T1000 (cell line): ENCODE measurements at regions not wholly inside any gene's neighbourhood (a gene's known extent, or its start where the extent isn't known, plus 50 kb on each side); places are given as distances from the start of the nearest gene placed in this dataset.

Source experiments
- DNase-seq: peaks from one replicate; lab custom pipeline; 2025; ENCODE audit warnings: mixed read lengths; lab: John Stamatoyannopoulos, UW

DNA sequence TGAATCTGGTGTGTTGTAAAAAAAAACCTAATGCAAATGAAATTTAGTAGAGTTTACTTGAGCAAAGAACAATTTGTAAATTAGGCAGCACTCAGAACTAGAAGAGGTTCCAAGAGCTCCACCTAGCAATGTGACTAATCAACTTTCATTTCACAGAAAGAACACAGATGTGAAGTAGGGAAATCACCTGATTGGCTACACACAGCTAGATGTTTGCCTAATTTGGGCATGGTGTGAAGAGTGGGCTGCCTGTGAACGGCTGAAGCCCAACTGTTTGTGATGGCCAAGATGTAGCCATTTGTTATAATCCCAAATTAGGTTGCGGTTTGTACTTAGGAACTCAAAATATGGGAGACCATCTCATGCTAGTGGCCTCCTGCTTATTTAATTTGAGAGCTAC lies 724.4 kb upstream of the SLITRK5 start:
- DNase-seq, result no peak

- no peak for DNase-seq
Measured at GRCh38 chr13:86954341-86954740, 716.8 kb upstream of the SLITRK5 start.

- DNase-seq, result no peak
Measured at GRCh38 chr13:86960876-86961275, 710.3 kb upstream of the SLITRK5 start.

- DNase-seq, result no peak
Measured at GRCh38 chr13:86974251-86974994, 696.7 kb upstream of the SLITRK5 start.

GRCh38 chr13:86974995-86975328 lies 696.2 kb upstream of the SLITRK5 start:
- DNase-seq, result no peak

GRCh38 chr13:86976521-86977324 lies 694.4 kb upstream of the SLITRK5 start:
- no peak for DNase-seq

GRCh38 chr13:86986448-86986847 lies 684.7 kb upstream of the SLITRK5 start:
- DNase-seq, result no peak

- DNase-seq, result no peak
Measured at GRCh38 chr13:86992251-86992650, 678.9 kb upstream of the SLITRK5 start.

DNA sequence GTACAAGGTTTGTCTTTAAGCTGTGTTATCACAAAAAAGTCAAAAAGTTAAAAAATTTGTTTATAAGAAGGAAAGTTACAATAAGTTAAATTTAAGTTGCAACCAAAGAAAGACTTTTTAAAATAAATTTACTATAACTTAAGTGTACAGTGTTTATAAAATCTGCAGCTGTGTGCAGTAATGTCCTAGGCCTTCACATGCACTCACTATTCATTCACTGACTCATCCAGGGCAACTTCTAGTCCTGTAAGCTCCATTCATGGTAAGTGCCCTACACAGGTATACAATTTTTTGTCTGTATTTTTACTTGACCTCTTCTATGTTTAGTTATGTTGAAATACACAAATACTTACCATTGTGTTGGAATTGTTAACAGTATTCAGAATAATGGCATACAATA lies 667.9 kb upstream of the SLITRK5 start:
- DNase-seq, result no peak

GRCh38 chr13:87005511-87005910 lies 665.7 kb upstream of the SLITRK5 start:
- DNase-seq, result no peak

DNA sequence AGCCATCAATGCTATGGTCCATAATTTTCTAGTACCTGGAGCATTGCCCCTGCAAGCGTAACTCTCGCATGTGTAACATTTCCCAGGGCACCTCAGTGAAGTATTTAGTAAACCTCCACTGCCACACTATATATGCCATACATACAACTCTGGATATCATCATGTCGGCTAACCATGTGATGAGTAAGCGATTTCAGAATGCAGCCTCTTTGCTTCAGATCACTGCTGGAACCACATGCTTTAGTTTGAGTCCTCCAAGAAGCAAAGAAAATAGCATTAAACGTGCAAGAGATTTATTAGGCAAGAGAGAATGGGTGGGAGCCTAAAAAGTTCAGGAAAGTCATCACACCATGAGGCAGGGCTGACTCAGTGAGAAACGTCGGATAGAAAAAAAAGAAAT lies 635.6 kb upstream of the SLITRK5 start:
- no peak for DNase-seq

DNA sequence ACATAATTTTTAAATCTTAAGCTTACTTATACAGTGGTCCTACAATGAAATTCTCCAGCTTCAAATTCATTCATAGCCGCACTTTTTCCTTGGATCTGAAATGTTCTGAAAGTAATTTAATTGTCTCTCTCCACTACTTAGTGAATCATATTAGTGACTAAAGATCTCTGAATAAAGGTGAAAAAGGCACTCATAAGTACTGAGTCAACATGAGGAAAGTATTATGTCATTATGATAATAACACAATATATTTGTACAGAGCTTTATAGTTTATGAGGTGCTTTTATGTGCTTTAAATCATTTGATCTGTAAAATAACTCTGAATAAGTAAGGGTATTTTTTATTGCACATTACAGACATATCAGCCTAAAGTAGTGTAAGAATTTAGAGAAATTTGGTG lies 628.2 kb upstream of the SLITRK5 start:
- DNase-seq, result no peak

GRCh38 chr13:87052731-87053130 lies 618.4 kb upstream of the SLITRK5 start:
- DNase-seq, result no peak

GRCh38 chr13:87057807-87058520 lies 613.2 kb upstream of the SLITRK5 start:
- no peak for DNase-seq

- no peak for DNase-seq
Measured at GRCh38 chr13:87058786-87059329, 612.3 kb upstream of the SLITRK5 start.

DNA sequence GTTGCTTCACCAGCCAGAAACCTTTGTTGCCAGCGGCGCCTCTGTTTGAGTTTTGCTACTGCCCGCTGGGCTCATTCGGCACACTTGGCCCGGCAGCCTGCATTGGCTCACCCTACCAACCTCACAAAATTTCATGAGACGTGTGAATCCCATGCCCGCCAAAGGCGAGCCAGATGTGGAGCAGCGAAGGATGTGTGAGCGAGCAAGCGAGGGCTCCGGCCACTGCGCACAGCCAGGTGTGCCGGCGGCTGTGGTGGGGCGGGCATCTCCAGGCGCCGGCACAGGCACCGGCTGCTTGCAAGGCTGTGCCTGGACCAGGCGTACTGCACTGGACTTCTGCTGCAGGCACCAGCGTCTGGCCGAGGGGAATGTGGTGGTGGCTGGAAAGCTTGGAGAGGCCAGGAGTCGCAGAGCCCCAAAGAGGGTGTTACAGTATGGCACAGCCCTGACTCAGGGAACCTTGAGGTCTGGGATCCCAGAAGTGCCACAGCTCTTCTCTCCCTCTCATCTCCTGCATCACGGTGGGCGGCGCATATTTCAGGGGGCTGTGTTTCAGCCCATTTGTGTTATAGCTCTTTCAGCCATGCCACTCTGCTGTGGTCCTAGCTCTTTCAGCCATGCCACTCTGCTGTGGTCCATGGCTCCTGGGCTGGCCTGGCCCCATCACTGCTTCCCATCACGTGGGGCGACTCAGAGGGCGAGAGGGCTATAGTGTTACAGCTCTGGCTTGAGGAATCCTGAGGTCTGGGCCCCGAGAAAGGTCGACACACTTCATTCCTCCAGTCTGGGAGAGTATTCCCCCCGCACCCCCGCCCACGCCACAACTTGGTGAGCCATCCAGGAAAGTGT lies 592.0 kb upstream of the SLITRK5 start:
- no peak for DNase-seq

GRCh38 chr13:87080100-87080779 lies 590.9 kb upstream of the SLITRK5 start:
- DNase-seq, result no peak

DNA sequence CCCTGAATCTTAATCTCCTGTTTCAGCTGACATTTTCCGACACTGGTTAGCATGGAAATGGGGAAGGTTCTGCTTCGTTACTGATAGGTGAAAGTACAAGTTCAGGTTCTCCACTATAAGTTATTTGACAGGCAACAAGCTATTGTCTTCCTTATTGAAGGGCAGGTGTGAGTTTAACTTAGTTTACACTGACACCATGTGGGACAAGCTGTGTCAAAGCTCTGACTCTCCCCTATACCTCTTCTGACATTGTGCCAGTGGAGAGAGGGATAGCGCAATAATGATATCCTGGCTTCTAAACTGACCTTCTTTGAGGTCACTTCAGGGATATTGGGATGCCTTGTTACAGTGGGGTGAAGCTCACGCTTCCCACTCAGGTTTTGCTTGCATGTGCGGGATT lies 587.0 kb upstream of the SLITRK5 start:
- no peak for DNase-seq

DNA sequence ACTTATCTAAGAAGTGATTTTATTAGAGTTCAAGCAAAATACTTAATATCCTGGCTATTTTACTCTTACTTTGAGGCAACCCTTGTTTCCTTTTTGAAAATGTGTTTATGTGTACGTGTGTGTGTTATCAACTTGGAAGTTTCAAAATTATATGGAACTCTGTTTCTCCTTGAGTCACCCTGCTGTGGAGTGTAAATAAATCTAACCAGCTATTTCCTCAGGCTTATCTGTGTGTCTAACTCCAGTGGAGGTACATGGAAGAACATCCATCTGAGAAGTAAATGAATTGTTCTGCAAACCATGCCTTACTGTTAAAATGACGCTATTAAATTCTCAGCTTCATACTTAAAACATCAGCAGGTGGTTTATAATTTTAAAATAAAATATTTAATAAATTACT lies 583.4 kb upstream of the SLITRK5 start:
- DNase-seq, result no peak

- no peak for DNase-seq
Measured at GRCh38 chr13:87089391-87089790, 581.8 kb upstream of the SLITRK5 start.

DNA sequence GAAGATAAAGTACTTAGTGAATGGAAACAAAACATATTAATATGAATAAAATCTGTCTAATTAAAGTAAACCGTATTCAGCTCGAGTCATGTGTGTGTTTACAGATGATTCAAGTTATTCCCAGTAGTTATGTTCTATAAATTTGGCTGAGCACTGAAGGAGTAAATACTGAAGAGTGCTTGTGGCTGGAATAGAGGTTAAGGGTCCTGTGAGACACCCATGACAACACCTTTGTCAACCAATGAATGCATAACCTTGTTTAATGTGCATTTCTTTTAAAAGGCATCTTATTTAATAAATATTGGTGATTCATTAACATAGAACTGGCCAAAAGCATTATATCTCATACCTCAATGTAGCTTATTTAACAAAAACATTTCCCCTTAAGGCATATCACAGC lies 577.8 kb upstream of the SLITRK5 start:
- no peak for DNase-seq
